ENCODE measurements at regions not wholly inside any gene's neighbourhood (a gene's known extent, or its start where the extent isn't known, plus 50 kb on each side); places are given as distances from the start of the nearest gene placed in this dataset.

DNA sequence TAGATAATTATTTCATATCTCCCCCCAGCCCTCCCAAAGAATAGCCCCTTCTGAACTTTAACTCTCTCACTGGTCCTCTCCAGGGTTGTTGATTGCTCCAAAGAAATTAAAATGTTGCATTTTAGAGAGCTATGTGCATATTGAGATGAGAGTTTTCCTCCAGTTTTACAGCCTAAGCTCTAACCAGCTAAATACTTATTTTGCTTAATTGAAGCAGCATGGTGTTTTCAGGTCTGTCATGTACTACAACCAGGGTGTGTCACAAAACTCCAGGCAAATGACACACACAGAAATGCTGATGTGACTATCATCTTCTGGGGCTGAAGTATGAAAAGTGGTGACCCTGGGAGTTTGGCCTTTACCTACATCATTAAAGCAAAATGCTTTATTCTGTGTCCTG, 196.8 kb upstream of the STXBP5 start:
- H3K4me1 ChIP-seq (ENCODE audit: insufficient read depth, low read length) = no peaks in the 10 kb centered on the region
- Mint-ChIP-seq H3K4me3 (no peak overlapping the region), H3K36me3 (no peaks in the 10 kb centered on the region), H3K27ac (no peak overlapping the region), H3K9me3 (peaks cover 0 to 10% (median 5%) of the 10 kb centered on the region in 8 donors), H3K27me3 (peaks cover 0 to 2% of the 10 kb centered on the region in 2 donors), H3K4me1 (no peaks in the 10 kb centered on the region)
- H3K27me3 ChIP-seq (ENCODE audit: insufficient read depth, low read length) = no peaks in the 10 kb centered on the region
- ChIA-PET POLR2A (ENCODE audit: partially characterized antibody) (no interaction called here), CTCF (ENCODE audit: partially characterized antibody) (no interaction called here)
- no peaks in the 10 kb centered on the region for H3K36me3 ChIP-seq (ENCODE audit: insufficient read depth, low read length)
- H3K9me3 ChIP-seq (ENCODE audit: control insufficient read depth in 1 of 2, low read length in 2 of 2) = no peaks in the 10 kb centered on the region
- H3K27ac ChIP-seq (ENCODE audit: low read depth, low read length) = no peak overlapping the region
- no peak overlapping the region for H3K4me3 ChIP-seq (ENCODE audit: low read length in 2 of 2)
- intact Hi-C loops (cut with micrococcal nuclease) = no loop called here
- no peak for DNase-seq

DNA sequence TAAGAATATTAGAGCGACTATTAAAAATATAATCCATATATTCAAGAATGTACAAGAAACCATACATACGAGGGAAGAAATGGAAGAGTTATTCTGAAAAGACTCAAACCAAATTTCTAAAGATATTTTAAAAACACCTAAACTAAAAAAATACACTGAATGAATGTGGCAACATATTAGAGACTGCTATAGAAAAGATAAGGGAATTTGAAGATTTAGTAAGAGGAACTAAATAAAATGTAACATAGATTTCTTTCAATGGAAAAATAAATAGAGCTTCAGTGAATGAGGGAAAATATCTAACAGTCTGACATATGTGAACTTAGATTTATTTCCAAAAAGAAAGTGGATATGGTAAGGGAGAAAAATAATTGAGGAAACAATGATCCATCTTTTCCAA, 194.9 kb upstream of the STXBP5 start:
- ChIA-PET CTCF (ENCODE audit: partially characterized antibody) (no interaction called here), POLR2A (ENCODE audit: partially characterized antibody) (no interaction called here)
- Histone ChIP-seq H3K9me3 (ENCODE audit: control insufficient read depth in 1 of 2, low read length in 2 of 2) (no peaks in the 10 kb centered on the region), H3K4me1 (ENCODE audit: insufficient read depth, low read length) (no peaks in the 10 kb centered on the region), H3K27ac (ENCODE audit: low read depth, low read length) (no peak overlapping the region), H3K27me3 (ENCODE audit: insufficient read depth, low read length) (no peaks in the 10 kb centered on the region), H3K4me3 (ENCODE audit: low read length in 2 of 2) (no peak overlapping the region), H3K36me3 (ENCODE audit: insufficient read depth, low read length) (no peaks in the 10 kb centered on the region)
- peaks cover 0 to 10% (median 5%) of the 10 kb centered on the region in 8 donors for H3K9me3 Mint-ChIP-seq
- peaks cover 0 to 2% of the 10 kb centered on the region in 2 donors for H3K27me3 Mint-ChIP-seq
- no peaks in the 10 kb centered on the region for H3K4me1 Mint-ChIP-seq
- no peaks in the 10 kb centered on the region for H3K36me3 Mint-ChIP-seq
- no peak overlapping the region for H3K4me3 Mint-ChIP-seq
- no peak overlapping the region for H3K27ac Mint-ChIP-seq
- intact Hi-C loops (cut with micrococcal nuclease) = no loop called here
- no peak for DNase-seq

DNA sequence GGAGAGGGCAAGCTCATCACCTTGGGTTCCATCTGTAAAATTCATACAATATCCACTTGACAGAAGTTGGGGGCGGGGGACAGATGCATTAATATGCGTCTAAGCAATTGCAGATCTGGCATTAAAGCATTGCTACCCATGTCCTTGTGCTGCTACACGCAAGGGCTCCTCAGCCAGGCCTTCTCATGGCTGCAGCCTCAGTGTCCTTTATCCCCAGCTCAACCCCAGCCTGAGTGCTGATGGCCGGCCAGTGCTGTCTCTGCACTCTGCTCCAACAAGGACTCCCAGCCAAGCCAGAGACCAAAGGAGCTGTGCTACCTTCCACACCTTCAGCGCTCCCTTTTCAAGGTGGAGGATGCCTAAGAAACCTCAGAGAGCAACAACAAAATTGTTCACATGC, 188.5 kb upstream of the STXBP5 start:
- POLR2A ChIA-PET (ENCODE audit: partially characterized antibody) = no interaction called here

DNA sequence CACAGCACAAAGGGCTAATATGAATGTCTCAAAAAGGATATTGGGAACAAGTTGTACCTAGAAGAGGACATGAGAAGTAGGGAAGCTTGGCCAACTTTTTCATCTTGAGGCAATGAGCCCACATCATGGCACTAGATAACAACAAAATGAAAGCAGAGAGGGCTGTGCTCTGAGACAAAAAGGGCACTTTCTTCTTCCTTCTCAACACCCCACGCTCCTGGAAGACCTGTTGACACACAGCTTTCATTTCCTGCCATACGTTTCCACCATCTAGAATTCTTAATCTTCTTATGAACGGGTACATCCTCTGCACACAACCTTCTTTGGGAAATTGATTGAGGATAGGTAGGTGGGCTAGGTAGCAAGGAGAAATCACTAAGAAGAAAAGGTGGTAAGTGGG, 187.8 kb upstream of the STXBP5 start:
- no peaks in the 10 kb centered on the region for H3K36me3 ChIP-seq (ENCODE audit: insufficient read depth, low read length)
- Mint-ChIP-seq H3K27me3 (peaks cover 0 to 1% of the 10 kb centered on the region in 2 donors), H3K4me1 (peaks cover 0 to 3% (median under 1%) of the 10 kb centered on the region in 4 donors), H3K36me3 (no peaks in the 10 kb centered on the region), H3K4me3 (no peak overlapping the region), H3K9me3 (no peaks in the 10 kb centered on the region), H3K27ac (no peak overlapping the region)
- ChIA-PET CTCF (ENCODE audit: partially characterized antibody) (no interaction called here), POLR2A (ENCODE audit: partially characterized antibody) (no interaction called here)
- no peak overlapping the region for H3K4me3 ChIP-seq (ENCODE audit: low read length in 2 of 2)
- no peaks in the 10 kb centered on the region for H3K27me3 ChIP-seq (ENCODE audit: insufficient read depth, low read length)
- no peaks in the 10 kb centered on the region for H3K9me3 ChIP-seq (ENCODE audit: control insufficient read depth in 1 of 2, low read length in 2 of 2)
- H3K27ac ChIP-seq (ENCODE audit: low read depth, low read length) = no peak overlapping the region
- no peaks in the 10 kb centered on the region for H3K4me1 ChIP-seq (ENCODE audit: insufficient read depth, low read length)
- DNase-seq = no peak
- intact Hi-C loops (cut with micrococcal nuclease) = no loop called here

More for the DNA sequence above, 188.5 kb upstream of the STXBP5 start:
- no peak overlapping the region for H3K4me3 ChIP-seq (ENCODE audit: low read length in 2 of 2)
- no peak for DNase-seq
- CTCF ChIA-PET (ENCODE audit: partially characterized antibody) = no interaction called here
- H3K4me3 Mint-ChIP-seq = no peak overlapping the region
- no peak overlapping the region for H3K27ac Mint-ChIP-seq
- peaks cover 0 to 1% of the 10 kb centered on the region in 2 donors for H3K27me3 Mint-ChIP-seq
- peaks cover 0 to 3% (median under 1%) of the 10 kb centered on the region in 4 donors for H3K4me1 Mint-ChIP-seq
- intact Hi-C loops (cut with micrococcal nuclease) = no loop called here
- H3K36me3 Mint-ChIP-seq = no peaks in the 10 kb centered on the region
- H3K27me3 ChIP-seq (ENCODE audit: insufficient read depth, low read length) = no peaks in the 10 kb centered on the region
- H3K4me1 ChIP-seq (ENCODE audit: insufficient read depth, low read length) = no peaks in the 10 kb centered on the region
- H3K9me3 Mint-ChIP-seq = no peaks in the 10 kb centered on the region
- no peaks in the 10 kb centered on the region for H3K9me3 ChIP-seq (ENCODE audit: control insufficient read depth in 1 of 2, low read length in 2 of 2)
- H3K36me3 ChIP-seq (ENCODE audit: insufficient read depth, low read length) = no peaks in the 10 kb centered on the region
- H3K27ac ChIP-seq (ENCODE audit: low read depth, low read length) = no peak overlapping the region

DNA sequence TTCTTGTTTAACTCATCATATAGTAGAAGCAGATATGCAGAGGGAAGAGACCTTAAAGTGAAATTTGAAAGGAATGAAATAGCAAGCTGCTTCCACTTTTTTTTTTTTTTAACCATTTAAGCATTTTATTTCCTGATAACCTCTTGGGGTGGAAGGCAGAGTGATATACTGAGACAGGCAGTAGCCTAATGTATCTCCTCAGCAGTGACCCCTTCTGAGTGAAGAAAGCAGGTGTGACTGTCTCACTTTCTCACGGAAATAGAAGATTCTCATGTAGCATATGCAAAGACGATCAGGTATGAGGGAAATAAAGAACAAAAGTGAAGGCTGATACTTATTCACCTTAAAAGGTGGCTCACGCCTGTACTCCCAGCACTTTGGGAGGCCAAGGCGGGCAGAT, 187.1 kb upstream of the STXBP5 start:
- no peaks in the 10 kb centered on the region for H3K9me3 ChIP-seq (ENCODE audit: control insufficient read depth in 1 of 2, low read length in 2 of 2)
- Mint-ChIP-seq H3K36me3 (no peaks in the 10 kb centered on the region), H3K27me3 (peaks cover 0 to 1% of the 10 kb centered on the region in 2 donors), H3K9me3 (no peaks in the 10 kb centered on the region), H3K27ac (no peak overlapping the region), H3K4me3 (no peak overlapping the region), H3K4me1 (peaks cover 0 to 3% (median under 1%) of the 10 kb centered on the region in 4 donors)
- POLR2A ChIA-PET (ENCODE audit: partially characterized antibody) = no interaction called here
- no peaks in the 10 kb centered on the region for H3K4me1 ChIP-seq (ENCODE audit: insufficient read depth, low read length)
- H3K27ac ChIP-seq (ENCODE audit: low read depth, low read length) = no peak overlapping the region
- no peaks in the 10 kb centered on the region for H3K36me3 ChIP-seq (ENCODE audit: insufficient read depth, low read length)
- DNase-seq = no peak
- intact Hi-C loops (cut with micrococcal nuclease) = no loop called here
- H3K4me3 ChIP-seq (ENCODE audit: low read length in 2 of 2) = no peak overlapping the region
- H3K27me3 ChIP-seq (ENCODE audit: insufficient read depth, low read length) = no peaks in the 10 kb centered on the region
- CTCF ChIA-PET (ENCODE audit: partially characterized antibody) = no interaction called here

DNA sequence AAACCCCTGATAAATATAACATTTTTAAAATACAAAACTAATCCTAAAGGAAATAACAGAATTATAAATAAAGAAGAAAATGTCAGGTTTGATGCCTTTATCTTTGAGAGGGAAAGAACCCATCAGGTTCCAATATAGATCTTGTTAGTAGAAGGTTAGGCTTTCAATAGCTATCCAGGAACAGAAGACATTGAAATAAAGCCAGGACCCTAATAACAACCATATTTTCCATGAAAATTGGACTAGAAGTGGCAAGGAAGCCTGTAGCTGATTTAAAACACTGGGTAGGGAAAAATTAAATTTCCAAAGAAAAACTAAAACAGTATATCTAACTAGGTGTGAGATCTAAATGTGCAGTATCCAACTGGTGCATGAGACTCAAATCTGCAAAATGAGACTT, 185.2 kb upstream of the STXBP5 start:
- Mint-ChIP-seq H3K4me3 (no peak overlapping the region), H3K27ac (no peak overlapping the region), H3K27me3 (peaks cover 0 to 1% of the 10 kb centered on the region in 2 donors), H3K4me1 (peaks cover 0 to 3% (median under 1%) of the 10 kb centered on the region in 4 donors), H3K9me3 (no peaks in the 10 kb centered on the region), H3K36me3 (no peaks in the 10 kb centered on the region)
- Histone ChIP-seq H3K4me3 (ENCODE audit: low read length in 2 of 2) (no peak overlapping the region), H3K27ac (ENCODE audit: low read depth, low read length) (no peak overlapping the region), H3K36me3 (ENCODE audit: insufficient read depth, low read length) (no peaks in the 10 kb centered on the region), H3K27me3 (ENCODE audit: insufficient read depth, low read length) (no peaks in the 10 kb centered on the region), H3K9me3 (ENCODE audit: control insufficient read depth in 1 of 2, low read length in 2 of 2) (no peaks in the 10 kb centered on the region), H3K4me1 (ENCODE audit: insufficient read depth, low read length) (no peaks in the 10 kb centered on the region)
- DNase-seq = no peak
- ChIA-PET CTCF (ENCODE audit: partially characterized antibody) (no interaction called here), POLR2A (ENCODE audit: partially characterized antibody) (no interaction called here)
- intact Hi-C loops (cut with micrococcal nuclease) = no loop called here

DNA sequence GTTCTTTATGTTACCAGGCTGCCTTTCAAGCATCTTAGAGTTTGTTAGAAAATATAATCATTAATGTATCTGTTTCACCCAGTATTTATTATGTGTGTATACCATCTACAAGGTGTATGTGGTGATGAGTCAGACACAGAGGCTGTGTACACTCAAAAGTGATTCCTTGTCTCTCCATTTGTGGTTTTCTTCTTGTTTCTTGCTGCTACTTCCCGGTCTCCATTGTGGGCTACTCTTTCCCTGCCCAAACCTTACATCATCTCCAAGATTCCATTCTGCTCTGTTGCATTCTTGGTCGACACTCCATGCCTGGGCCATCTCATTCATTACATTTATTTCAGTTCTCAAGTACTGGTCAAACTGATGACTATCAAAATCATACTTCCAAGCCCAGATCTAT, 182.2 kb upstream of the STXBP5 start:
- CTCF ChIA-PET (ENCODE audit: partially characterized antibody) = no interaction called here
- H3K4me3 Mint-ChIP-seq = no peak overlapping the region
- H3K4me1 ChIP-seq (ENCODE audit: insufficient read depth, low read length) = no peaks in the 10 kb centered on the region

DNA sequence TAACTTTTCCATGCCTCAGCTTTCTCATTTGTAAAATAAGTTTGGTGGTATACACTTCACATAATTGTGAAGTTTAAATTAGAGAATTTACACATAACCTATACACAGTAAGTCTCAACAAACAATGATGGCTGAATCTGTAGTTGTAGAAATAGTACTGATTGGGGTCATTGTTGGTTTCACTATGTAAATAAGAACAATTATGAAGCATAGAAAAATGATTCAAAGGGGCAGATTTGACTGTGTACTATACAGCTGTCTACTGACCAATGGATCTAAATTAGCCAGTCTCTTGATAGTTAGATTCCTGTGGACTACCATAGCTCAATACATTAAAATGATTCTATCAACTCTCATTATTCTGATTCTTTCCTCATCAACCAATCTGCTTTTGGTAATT, 181.1 kb upstream of the STXBP5 start:
- ChIA-PET POLR2A (ENCODE audit: partially characterized antibody) (no interaction called here), CTCF (ENCODE audit: partially characterized antibody) (no interaction called here)
- Histone ChIP-seq H3K4me1 (ENCODE audit: insufficient read depth, low read length) (no peaks in the 10 kb centered on the region), H3K36me3 (ENCODE audit: insufficient read depth, low read length) (no peaks in the 10 kb centered on the region), H3K4me3 (ENCODE audit: low read length in 2 of 2) (no peak overlapping the region), H3K9me3 (ENCODE audit: control insufficient read depth in 1 of 2, low read length in 2 of 2) (no peaks in the 10 kb centered on the region), H3K27ac (ENCODE audit: low read depth, low read length) (no peak overlapping the region), H3K27me3 (ENCODE audit: insufficient read depth, low read length) (no peaks in the 10 kb centered on the region)
- peaks cover 0 to 1% of the 10 kb centered on the region in 2 donors for H3K27me3 Mint-ChIP-seq
- no peaks in the 10 kb centered on the region for H3K36me3 Mint-ChIP-seq
- intact Hi-C loops (cut with micrococcal nuclease) = no loop called here
- no peaks in the 10 kb centered on the region for H3K4me1 Mint-ChIP-seq
- no peak overlapping the region for H3K27ac Mint-ChIP-seq
- no peak overlapping the region for H3K4me3 Mint-ChIP-seq
- no peaks in the 10 kb centered on the region for H3K9me3 Mint-ChIP-seq
- DNase-seq = no peak

More for the DNA sequence above, 182.2 kb upstream of the STXBP5 start:
- Mint-ChIP-seq H3K9me3 (no peaks in the 10 kb centered on the region), H3K36me3 (no peaks in the 10 kb centered on the region), H3K4me1 (no peaks in the 10 kb centered on the region), H3K27ac (no peak overlapping the region), H3K27me3 (peaks cover 0 to 1% of the 10 kb centered on the region in 2 donors)
- intact Hi-C loops (cut with micrococcal nuclease) = no loop called here
- POLR2A ChIA-PET (ENCODE audit: partially characterized antibody) = no interaction called here
- H3K9me3 ChIP-seq (ENCODE audit: control insufficient read depth in 1 of 2, low read length in 2 of 2) = no peaks in the 10 kb centered on the region
- H3K4me3 ChIP-seq (ENCODE audit: low read length in 2 of 2) = no peak overlapping the region
- DNase-seq = no peak
- H3K27ac ChIP-seq (ENCODE audit: low read depth, low read length) = no peak overlapping the region
- no peaks in the 10 kb centered on the region for H3K36me3 ChIP-seq (ENCODE audit: insufficient read depth, low read length)
- H3K27me3 ChIP-seq (ENCODE audit: insufficient read depth, low read length) = no peaks in the 10 kb centered on the region
